Stimulated activated CD4-positive, alpha-beta T cell treated with anti-CD3 and anti-CD28 coated beads, Interleukin-1b, Interleukin-23, amount 100 ng/mL, for 24 hours (primary cell): ENCODE measurements at regions not wholly inside any gene's neighbourhood (a gene's known extent, or its start where the extent isn't known, plus 50 kb on each side); places are given as distances from the start of the nearest gene placed in this dataset.
"Not testable (repeated sequence)": the region's sequence is repeated elsewhere in the genome, so short reads cannot be mapped to it uniquely, and the experiment has no call there.

Source experiments
- DNase-seq, 4 experiments: peaks; one replicate each; pipeline ENCODE4 v3.0.0-alpha.2; 2020; ENCODE audit warnings: low read depth in 4 of 4, low spot score in 1 of 4

DNA sequence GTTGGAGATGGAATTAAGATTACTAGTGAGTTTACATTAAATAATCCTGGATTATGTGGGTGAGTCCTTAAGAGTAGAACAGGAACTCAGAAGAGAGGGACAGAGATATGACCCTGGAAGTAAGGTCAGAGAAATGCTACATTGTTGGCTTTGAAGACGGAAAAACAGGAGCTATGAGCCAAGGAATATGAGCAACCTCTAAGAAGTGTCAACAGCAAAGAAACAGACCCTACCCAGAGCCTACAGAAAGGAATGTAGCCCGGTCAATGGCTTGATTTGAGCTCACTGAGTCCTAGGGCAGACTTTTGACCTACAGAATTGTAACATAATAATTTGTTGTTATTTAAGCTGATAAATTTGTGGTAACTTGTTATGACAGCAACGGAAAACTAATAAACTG is 304.9 kb downstream of the IPMK start:
- no peak for DNase-seq

DNA sequence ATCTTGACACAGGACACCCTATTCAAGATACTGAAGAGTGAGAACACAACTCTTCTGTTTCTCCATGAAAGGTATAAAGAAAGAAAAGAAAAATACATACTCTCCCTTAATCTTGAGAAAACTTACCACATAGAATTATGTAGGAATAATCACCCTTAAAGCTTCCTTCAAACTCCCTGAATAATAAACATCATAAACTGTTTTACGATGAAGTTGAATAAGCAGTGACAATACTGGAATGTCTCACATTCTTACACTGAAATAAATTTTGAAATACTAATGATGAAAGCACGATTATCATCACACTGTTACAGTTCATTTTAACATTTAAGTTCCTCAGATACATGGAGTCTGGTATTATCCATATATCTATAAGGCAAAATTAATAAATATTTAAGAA is 306.2 kb downstream of the IPMK start:
- no peak for DNase-seq

DNA sequence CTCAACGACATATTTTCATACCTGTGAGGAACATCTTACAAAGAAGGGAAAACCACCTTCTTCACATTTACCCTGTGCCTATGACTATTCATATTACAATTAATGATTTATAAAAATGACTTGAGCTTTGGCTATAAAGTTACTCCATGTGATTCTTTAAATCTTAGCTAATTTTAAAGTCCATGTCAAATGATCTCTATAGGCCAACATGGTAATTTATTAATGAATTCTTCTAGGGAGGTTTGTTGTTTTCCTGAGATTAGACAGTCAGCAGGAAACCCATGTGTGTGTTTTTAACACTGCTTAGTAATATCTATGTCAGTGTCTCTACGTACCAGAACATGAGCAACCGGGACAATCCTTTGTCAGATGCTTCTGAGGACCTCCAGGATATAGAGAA is 307.3 kb downstream of the IPMK start:
- DNase-seq = no peak

DNA sequence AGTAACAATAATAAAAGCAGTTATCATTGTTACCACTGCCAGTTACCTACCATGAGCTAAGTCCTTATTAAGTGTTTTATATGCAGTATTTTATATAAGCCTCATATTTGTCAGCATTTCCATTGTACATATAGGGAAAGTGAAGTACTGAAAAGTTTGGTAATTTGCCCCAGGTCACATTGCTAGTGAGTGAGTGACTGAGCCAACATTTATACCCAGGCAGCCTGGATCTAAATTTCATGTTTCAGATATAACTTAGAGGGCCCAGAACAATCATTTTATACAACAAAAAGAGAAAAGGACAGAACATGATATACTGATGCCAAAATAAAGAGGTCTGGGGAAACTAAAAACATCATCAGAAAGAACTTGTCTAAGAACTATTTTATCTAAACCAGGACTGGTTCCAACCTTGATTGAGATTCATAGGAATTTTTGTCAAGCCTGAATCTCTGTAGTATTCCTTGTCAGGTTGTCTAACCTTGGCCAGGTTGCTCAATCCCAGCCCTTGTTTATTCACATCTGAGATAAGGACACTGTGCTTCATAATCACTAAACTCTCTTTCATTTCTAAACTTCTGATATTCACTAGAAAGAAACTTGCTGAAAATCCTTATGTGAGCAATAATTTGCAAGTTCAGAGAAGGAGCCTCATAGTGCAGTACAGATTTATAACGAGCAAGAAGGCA is 308.2 kb downstream of the IPMK start:
- no peak for DNase-seq

DNA sequence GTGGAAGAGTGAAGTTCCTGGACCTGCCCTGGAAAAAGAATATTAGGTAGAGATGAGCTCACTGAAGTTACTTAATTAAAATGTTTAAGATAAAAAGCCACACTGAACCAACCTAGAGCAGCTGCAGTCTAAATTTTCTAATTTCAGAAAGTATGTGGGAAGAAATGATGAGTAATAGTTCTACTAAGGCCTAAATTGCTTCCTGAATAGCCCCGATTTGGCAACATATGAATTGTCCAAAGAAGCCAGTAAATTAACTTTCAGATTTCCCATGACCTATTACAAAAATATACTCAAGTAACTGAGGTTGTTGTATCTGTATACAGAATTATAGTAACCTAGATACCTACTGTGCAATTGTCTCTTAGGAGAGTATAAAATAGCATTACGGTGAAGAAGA is 312.6 kb downstream of the IPMK start:
- no peak for DNase-seq

DNA sequence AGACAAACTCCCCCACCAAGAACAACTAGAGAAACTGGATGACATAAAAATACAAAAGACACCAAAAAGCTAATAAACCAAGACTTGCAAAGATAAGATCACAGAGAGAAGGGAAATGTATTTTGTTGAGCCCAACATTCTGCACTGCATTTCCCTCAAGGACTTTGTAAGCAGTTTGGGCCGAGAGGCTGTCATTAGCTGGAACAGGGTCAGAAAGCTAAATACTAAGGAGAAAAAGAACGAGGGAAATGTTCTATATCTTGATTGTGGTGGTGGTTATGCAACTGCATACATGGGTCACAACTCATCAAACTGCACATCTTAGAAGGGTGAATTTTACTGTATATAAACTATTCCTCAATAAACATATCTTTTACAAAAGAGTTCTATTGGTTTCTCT is 315.0 kb downstream of the IPMK start:
- no peak for DNase-seq

DNA sequence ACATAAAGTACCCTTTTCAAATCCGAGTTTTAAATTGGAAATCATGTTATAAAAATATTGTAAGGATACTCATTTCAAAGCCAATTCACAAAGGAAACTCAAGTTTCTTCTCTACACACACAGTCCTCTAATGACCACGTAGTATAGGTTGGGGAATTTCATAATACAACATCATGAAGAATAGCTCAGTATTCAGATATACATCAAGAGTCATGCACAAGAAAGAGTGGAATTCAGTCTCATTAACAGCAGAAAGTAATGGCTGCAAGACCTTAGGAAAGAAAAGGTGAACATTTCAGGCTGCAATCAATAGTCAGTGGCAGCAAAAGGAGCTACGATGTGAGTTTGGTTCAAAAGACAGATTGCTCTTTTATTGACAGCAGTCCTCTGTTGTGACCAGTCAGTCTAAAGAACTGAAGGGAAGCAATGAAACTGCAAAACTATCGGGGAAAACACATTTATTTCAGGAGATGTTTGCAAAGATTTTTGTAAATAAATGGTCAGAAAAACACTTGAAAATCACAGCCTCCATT is 317.2 kb downstream of the IPMK start:
- no peak for DNase-seq

DNA sequence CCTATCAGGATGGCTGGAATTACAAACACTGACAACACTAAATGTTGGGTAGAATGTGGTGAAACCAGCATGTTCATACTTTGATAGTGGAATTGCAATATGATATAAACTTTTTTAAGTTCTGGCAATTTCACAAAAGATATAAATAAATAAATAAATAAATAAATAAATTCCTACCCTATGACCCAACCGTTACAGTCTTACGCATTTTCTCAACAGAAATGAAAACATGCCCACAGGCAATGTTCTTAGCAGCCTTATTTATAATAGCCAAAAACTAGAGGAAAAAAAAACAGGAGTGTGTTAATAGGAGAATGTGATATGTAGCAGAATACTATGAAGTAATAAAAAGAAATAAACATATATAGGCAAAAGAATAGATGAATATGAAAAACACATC is 318.9 kb downstream of the IPMK start:
- DNase-seq = no peak

DNA sequence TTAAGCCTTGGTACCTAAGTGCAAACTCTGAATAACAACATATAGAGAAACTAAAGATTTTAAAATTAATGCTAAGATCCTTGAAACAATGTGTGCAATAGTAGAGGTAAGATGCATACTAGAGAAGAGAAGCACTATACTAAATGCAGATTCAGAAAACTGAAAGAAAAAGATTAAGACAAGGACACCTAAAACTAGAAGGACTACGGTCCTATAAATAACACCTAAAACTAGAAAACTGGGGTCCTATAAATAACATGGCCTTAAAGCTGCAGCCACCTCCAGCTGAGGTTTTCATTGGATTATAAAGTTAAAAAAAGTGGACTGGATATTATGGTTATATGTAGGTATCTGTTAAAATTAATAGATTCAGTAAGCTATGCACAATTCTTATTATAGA is 320.9 kb downstream of the IPMK start:
- no peak for DNase-seq

DNA sequence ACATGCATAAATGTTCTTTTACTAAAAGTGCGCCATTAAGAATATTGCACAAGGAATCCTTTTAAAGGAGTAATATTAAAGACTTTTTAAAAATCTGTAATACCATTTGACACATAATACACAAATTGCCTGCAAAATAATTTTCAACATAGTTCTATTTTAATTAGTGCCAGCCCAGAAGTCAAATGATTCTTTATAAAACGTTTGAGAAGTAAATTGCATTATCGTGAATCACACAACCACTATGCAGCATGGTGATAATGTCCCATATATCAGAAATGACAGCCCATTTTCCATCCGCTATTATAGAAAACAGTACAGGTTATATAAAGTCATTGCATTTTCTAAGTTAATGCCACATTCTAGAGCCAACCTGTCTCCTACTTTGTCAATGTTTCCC is 324.0 kb downstream of the IPMK start:
- no peak for DNase-seq

DNA sequence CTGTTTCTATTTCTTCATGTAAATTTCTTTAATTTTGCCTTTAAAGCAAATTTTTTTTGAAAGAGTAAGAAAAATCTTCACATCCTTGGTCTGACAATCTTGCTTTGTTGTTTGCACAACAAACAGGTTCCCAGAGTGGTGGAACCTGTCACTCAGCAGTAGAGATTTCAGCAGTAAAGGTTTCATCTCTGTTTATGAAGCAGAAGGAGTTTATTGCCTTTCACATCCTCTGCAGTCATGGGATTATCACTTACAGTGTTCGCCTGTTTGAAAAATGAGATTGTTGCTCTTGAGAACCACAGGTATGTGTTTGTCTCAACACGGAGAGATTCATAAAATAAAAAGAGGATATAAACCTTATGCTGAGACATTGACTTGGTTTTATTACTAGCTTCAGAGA is 342.6 kb downstream of the IPMK start:
- DNase-seq = no peak

DNA sequence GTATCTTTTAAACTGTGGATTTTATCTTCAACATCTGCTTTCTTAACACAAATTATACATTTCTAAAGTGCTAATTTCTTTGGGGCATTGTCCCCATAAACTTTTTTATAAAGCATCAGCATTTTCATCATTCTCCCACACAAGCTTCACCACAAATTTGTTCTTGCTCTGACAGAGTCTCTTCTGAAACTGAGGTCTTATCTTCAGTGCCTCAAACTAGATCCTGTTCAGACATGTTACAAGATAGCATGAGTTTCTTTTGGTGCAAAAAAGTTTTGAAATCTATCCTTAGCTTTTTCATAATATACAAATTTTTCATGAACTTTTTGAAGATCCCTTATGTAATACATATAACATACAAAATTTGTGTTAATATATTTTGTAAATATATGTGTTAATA is 346.6 kb downstream of the IPMK start:
- DNase-seq = no peak

DNA sequence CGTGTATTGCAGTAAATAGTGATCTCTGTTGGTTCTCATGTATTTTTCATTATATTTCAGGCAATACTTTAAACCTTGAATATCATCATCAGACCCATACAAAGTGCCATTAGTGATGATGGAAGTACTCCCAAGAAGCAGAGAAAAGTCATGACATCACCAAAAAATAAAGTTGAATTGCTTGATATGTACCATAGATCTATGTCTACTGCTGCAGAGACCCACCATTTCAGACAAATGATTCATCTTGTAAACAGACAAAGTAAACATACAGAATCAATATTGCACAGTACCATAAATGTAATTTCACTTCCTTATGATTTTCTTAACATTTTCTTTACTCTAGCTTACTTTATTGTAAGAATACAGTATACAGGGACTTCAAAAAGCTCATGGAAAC is 347.8 kb downstream of the IPMK start:
- no peak for DNase-seq

DNA sequence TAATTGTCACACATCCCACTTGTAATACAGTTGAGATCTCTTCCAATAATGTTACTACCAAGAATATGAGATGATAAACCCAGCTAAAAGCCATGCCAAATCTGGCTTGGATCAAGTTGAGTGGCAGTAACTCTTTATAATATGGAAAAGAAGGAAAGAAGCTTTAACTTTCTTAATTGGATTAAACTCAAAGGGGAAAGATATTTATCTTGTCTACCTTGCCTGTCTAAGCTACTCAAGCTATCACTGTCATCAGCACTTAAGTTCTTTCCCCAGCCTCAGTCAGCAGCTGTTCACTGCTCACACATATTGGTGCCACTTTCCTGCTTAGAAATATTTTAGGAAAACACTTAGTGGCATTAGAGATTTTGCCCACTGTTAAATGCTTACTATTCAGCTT is 350.7 kb downstream of the IPMK start:
- no peak for DNase-seq

DNA sequence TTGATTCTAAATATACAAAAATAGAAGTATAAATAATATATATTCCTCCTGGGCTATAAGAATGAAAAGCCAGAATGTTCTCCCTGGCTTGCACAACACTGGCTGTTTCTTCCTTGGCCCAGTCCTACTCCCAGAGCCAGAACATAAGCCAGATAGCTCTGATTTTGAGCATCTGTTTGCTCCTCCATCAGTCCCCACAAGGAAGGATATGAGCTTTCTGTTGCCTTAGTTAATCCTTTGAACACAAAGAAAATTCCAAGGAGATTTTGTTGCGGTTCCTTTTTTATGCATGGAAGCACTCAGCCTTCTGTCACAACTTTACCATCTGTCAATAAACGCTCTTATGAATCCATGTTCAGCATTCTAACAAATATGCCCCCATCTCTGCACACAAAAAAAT is 361.8 kb downstream of the IPMK start:
- no peak for DNase-seq

DNA sequence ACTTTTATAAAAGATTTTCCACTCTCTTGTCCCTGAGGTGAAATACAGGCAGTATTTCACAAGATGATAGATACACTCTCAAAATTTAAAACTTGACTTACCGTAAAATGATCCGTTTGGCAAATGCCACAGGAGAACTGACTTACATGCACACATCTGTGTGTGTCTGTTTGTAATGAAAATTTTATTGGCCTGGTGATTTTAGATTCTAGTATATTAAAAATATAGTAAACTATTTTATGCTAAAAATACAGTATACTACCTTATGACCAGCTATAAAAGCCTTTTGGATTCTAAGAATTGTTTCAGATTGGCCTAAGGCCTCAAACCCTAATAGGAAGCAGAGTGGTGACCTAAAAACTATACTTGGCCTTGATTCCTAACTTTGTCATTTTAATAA is 362.7 kb downstream of the IPMK start:
- no peak for DNase-seq

DNA sequence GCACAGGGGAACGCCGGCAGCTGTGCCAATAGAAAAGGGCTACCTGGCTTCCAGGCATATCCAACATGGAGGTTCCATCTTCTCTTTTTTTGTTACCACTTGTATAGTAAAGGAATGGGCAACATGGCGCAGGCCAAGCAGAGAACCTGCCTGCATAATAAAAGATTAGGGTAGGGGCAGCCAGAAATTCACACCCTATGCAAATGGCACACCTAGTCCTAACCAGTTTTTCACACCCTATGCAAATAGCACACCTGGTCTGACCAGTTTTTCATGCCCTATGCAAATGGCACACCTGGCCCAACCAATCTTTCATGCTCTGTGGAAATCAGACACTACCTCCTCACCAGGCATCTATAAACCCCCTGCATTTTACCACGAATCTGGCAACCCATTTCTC is 369.5 kb downstream of the IPMK start:
- DNase-seq = no peak

DNA sequence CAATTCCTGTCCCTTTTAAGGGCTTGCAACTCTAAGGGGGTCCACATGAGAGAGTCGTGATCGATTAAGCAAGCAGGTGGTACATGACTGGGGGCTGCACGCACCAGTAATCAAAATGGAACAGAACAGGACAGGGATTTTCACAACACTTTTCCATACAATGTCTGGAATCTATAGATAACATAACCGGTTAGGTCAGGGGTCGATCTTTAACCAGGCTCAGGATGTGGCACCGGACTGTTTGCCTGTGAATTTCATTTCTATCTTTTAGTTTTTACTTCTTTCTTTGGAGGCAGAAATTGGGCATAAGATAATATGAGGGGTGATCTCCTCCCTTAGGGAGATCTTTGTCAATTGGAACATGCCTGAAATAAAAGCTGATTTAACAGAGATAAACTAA is 370.1 kb downstream of the IPMK start:
- DNase-seq = no peak

DNA sequence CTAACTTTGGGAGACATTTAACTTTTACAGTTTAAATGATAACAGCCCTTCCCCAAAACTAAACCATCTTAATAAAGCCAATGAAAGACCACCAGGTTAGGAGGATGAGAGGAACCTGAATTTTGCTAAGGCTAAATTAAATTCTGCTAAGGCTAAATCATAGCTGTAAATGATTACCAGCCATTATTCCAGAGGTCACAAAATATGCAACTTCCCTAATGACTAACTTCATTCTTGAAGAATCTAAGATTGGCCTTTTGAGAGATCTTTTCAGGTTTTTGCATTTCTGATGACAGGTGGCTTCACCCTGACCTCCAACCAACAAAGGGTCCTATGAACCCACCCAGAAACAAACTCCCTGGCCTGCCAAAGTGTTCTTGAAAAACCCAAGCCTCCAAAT is 373.3 kb downstream of the IPMK start:
- no peak for DNase-seq

DNA sequence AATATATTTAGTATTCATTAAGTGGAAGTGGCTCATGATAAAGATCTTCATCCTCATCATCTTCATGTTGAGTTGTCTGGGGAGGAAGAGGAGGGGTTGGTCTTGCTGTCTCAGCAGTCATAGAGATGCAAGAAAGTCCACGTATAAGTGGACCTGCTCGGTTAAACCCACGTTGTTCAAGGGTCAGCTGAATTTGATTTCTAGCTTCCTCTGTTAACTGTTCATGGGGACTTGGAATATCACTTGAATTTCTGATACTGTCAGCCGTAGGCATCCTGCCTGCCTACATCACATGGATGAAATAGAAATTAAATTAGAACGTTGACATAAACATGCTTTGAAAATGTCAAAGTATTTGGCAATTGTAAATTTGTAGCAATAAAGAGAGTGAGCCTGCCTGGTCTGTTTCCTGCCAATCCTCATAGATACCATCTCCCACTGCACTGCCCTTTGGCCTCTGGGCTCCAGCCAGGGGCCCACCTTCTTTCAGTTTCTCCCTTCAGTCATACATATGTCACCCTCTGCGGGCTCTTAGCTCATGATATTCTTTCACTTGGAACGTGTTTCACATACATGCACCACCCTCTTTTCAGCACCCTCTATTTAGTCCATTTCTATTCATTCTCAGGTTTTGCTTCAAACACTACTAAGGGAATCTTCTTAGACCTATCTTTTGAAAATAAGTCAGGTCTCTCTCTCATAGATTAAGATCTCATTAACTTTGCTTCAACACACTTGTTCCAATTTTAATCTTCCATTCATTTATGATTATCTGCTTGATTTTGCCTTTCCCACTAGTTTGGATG is 376.3 kb downstream of the IPMK start:
- DNase-seq = no peak

DNA sequence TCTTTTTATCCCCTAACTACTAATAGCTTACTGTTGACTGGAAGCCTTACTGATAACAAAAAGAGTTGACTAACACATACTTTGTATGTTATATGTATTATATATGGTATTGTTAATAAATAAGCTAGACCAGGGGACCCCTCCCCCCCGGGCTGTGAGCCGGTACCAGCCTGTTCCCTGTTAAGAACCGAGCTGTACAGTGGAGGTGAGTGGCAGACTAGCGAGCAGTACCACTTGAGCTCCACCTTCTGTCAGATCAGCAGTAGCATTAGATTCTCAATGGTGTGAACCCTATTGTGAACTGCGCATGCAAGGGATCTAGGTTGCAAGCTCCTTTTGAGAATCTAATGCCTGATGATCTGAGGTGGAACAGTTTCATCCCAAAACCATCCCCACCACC is 377.0 kb downstream of the IPMK start:
- no peak for DNase-seq

DNA sequence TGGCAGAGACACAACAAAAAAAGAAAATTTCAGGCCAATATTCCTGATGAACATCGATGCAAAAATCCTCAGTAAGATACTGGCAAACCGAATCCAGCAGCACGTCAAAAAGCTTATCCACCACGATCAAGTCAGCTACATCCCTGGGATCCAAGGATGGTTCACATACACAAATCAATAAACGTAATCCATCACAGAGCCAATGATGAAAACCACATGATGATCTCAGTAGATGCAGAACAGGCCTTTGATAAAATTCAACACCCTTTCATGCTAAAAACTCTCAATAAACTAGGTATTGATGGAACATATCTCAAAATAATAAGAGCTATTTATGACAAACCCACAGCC is 382.1 kb downstream of the IPMK start:
- DNase-seq = not testable (repeated sequence)
